Gastrocnemius medialis (tissue), 4 donors: ENCODE measurements at regions not wholly inside any gene's neighbourhood (a gene's known extent, or its start where the extent isn't known, plus 50 kb on each side); places are given as distances from the start of the nearest gene placed in this dataset.

Source experiments
- CTCF ChIP-seq, 5 experiments: fragments of 450-650 bp in 3 of 5; fragments of 200-600 bp in 2 of 5; sonication (generic) in 2 of 5; IDR thresholded peaks in 4 of 5; conservative IDR thresholded peaks in 1 of 5; 1 replicate in 4 of 5; 2 replicates in 1 of 5; pipeline ENCODE4 v1.5.1; 2016 to 2019; ENCODE audit warnings: antibody characterized with exemption in 5 of 5, mild to moderate bottlenecking in 3 of 5, moderate library complexity in 3 of 5
- POLR2A ChIP-seq, 2 donors: fragments of 450-650 bp; IDR thresholded peaks; one replicate each; pipeline ENCODE4 v1.6.1; 2017; ENCODE audit warnings: antibody characterized with exemption in 2 of 2, mild to moderate bottlenecking in 2 of 2, moderate library complexity in 2 of 2

- TF ChIP-seq CTCF (IDR thresholded peaks at IDR 0.05 in 4 of 5, conservative IDR thresholded peaks at IDR 0.05 in 1 of 5) (no peak), POLR2A (IDR thresholded peaks at IDR 0.05) (no peak)
Observed at GRCh38 chr6:98107801-98108200, 726.6 kb upstream of the POU3F2 start.
